Left ventricle myocardium inferior (tissue), 1 donor: ENCODE measurements at regions not wholly inside any gene's neighbourhood (a gene's known extent, or its start where the extent isn't known, plus 50 kb on each side); places are given as distances from the start of the nearest gene placed in this dataset.
"Not testable (repeated sequence)": the region's sequence is repeated elsewhere in the genome, so short reads cannot be mapped to it uniquely, and the experiment has no call there.

Source experiments
- DNase-seq: peaks from one replicate; pipeline ENCODE4 v3.0.0-alpha.2; 2020
- H3K27ac ChIP-seq: fragments of 200-600 bp; replicated peaks from 2 replicates; pipeline ENCODE4 v1.8.0; 2021
- H3K27me3 ChIP-seq: fragments of 200-600 bp; 2 replicates; pipeline ENCODE4 v1.8.0; 2021; ENCODE audit warnings: low read depth
- H3K36me3 ChIP-seq: fragments of 200-600 bp; 2 replicates; pipeline ENCODE4 v1.8.0; 2021
- H3K4me1 ChIP-seq: fragments of 200-600 bp; 2 replicates; pipeline ENCODE4 v1.8.0; 2021
- H3K4me3 ChIP-seq: fragments of 200-600 bp; 2 replicates; pipeline ENCODE4 v1.8.0; 2021; ENCODE audit warnings: mild to moderate bottlenecking, moderate library complexity
- H3K9me3 ChIP-seq: fragments of 200-600 bp; replicated peaks from 2 replicates; pipeline ENCODE4 v1.8.0; 2021
- CTCF ChIP-seq: fragments of 200-600 bp; IDR thresholded peaks from 2 replicates; pipeline ENCODE4 v1.8.0; 2021; ENCODE audit warnings: antibody characterized with exemption, mild to moderate bottlenecking, borderline replicate concordance
- intact Hi-C: fragments of 100-400 bp; cut with micrococcal nuclease; formaldehyde crosslinking; loops from one replicate; pipeline ENCODE4 v1.11.0; 2022
- donor health status: DM: no; HTN: yes; CAD: no; lungs with severe emphysema.

DNA sequence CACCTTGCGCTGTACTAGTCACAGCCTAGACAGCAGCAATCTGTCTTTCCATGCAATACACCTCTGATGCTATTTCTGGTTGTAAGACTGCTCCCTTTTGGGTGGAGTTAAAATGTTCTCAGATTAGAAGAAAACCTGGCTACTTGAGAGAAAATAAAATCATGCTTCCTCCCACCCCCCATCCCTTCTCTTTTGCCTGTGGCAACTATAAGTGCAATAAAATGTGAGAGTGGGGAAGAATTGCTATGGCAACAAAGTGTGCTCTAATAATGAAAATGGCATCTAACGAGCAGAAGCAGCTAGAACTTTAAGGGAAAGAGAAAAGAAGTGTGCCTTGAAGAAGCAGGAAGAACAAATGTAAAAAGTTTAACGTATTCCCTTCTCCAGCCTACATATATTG is 464.2 kb upstream of the FSHR start:
- H3K9me3 ChIP-seq: no peaks in the 10 kb centered on the region
- H3K4me3 ChIP-seq: no peak overlapping the region
- no peaks in the 10 kb centered on the region for H3K36me3 ChIP-seq
- no peaks in the 10 kb centered on the region for H3K27me3 ChIP-seq
- no peaks in the 10 kb centered on the region for H3K4me1 ChIP-seq
- intact Hi-C loops: no loop called here
- H3K27ac ChIP-seq: no peak overlapping the region
- no peak for TF ChIP-seq CTCF
- DNase-seq: no peak

DNA sequence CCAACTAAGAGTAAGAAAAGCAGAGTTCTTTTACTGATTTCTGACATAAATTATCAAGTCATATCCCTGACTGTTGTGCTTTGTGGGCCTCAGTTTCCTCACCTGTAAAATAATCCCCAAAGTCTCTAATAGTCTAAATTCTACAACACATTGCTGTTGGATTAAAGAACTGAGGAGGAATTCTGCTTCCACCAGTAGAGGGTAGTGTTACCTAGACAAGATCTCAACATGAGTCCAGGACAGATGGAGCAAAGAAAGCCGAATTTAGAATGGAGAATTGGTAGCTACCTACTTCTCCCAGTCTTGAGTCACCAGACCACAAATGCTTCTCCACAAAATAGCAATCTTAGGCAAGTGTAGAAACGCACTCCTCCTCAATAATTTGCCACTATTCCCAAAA is 462.5 kb upstream of the FSHR start:
- no peak for DNase-seq
- Histone ChIP-seq H3K27ac (no peak overlapping the region), H3K27me3 (no peaks in the 10 kb centered on the region), H3K4me3 (no peak overlapping the region), H3K36me3 (no peaks in the 10 kb centered on the region), H3K4me1 (no peaks in the 10 kb centered on the region), H3K9me3 (no peaks in the 10 kb centered on the region)
- TF ChIP-seq CTCF: peak; percentile 59
- intact Hi-C loops: no loop called here

- H3K4me1 ChIP-seq, H3K4me3 ChIP-seq, DNase-seq, H3K27ac ChIP-seq, H3K9me3 ChIP-seq, intact Hi-C loops, H3K27me3 ChIP-seq, H3K36me3 ChIP-seq: not testable (repeated sequence)
Observed at GRCh38 chr2:49611796-49612195, 457.5 kb upstream of the FSHR start.

GRCh38 chr2:49600524-49600923 is 446.2 kb upstream of the FSHR start:
- no peak overlapping the region for H3K27ac ChIP-seq
- no peak for TF ChIP-seq CTCF
- H3K9me3 ChIP-seq: no peaks in the 10 kb centered on the region
- intact Hi-C loops: no loop called here
- H3K36me3 ChIP-seq: no peaks in the 10 kb centered on the region
- no peak overlapping the region for H3K4me3 ChIP-seq
- H3K27me3 ChIP-seq: no peaks in the 10 kb centered on the region
- no peak for DNase-seq
- no peaks in the 10 kb centered on the region for H3K4me1 ChIP-seq

DNA sequence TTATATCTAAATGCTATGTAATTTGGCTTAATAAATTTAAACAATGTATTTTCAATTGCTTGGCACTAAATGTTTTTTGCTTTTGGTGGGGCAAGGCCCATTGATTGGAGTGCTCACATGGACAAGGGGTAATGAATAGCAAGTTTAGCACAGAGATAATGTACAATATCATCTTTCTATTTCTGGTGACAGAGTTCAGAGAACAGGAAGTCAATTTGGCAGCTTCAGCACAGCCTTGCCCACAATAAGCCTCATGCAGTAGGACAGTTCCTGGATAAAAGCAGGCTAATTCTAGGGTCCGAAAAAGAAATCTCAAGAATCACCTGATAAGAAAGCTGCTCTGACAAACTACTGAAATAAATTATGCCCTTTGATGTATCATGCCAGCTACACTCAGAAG is 443.9 kb upstream of the FSHR start:
- Histone ChIP-seq H3K27ac (no peak overlapping the region), H3K4me1 (no peaks in the 10 kb centered on the region), H3K27me3 (no peaks in the 10 kb centered on the region), H3K4me3 (no peak overlapping the region), H3K9me3 (peaks cover 10% of the 10 kb centered on the region), H3K36me3 (no peaks in the 10 kb centered on the region)
- DNase-seq: no peak
- no peak for TF ChIP-seq CTCF
- intact Hi-C loops: no loop called here

DNA sequence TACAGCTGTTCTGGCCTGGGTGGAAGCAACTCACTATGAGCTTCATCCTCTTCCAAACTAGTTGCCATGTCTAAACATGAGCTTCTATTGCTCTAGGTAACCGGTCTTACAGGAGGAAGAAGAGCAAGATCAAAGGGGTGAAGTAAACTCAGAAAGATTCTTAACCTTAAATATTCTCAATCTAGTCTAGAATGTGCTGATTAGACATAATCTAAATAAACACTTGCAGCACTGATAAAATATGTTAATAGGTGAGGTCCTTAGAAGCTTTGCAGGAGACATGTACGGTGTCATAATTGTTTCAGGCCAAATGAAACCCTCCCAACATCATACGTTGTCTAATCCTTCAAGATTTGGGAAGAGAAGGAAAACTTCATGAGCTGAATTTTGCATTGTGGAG is 431.6 kb upstream of the FSHR start:
- intact Hi-C loops: no loop called here
- no peak for TF ChIP-seq CTCF

More for the DNA sequence above, 431.6 kb upstream of the FSHR start:
- no peaks in the 10 kb centered on the region for H3K9me3 ChIP-seq
- no peak overlapping the region for H3K4me3 ChIP-seq
- no peaks in the 10 kb centered on the region for H3K27me3 ChIP-seq
- peaks cover 4% of the 10 kb centered on the region for H3K4me1 ChIP-seq
- H3K36me3 ChIP-seq: no peaks in the 10 kb centered on the region
- no peak overlapping the region for H3K27ac ChIP-seq
- DNase-seq: no peak
